SK-N-SH (cell line): ENCODE measurements at regions not wholly inside any gene's neighbourhood (a gene's known extent, or its start where the extent isn't known, plus 50 kb on each side); places are given as distances from the start of the nearest gene placed in this dataset.

ENCODE experiments used
- CTCF ChIA-PET: fragments of 300-600, 350-600 bp; formaldehyde crosslinking; extraction: SDS; loops from one replicate; lab custom pipeline; 2021; lab: Yijun Ruan, JAX
- POLR2A ChIA-PET: fragments of 350-600 bp; sonication (Branson Sonifier 250); formaldehyde crosslinking; extraction: SDS; loops from one replicate; lab custom pipeline; 2020; ENCODE audit warnings: antibody characterized with exemption, inconsistent platforms; lab: Yijun Ruan, JAX
- DNase-seq: peaks from one replicate; pipeline ENCODE4 v3.0.0; 2012
- H2AFZ ChIP-seq: fragments of 200-600 bp; sonication (generic); 2 replicates; pipeline ENCODE4 v1.8.1; 2016; ENCODE audit warnings: antibody characterized with exemption, mild to moderate bottlenecking, low read depth
- H3F3A ChIP-seq: fragments of 200-600 bp; sonication (generic); replicated peaks from 2 replicates; pipeline ENCODE3; 2016; ENCODE audit warnings: antibody characterized with exemption, mild to moderate bottlenecking; ENCODE audit not compliant: insufficient read depth
- H3K27ac ChIP-seq, 2 experiments: fragments of 200-500 bp in 1 of 2; fragments of 200-600 bp in 1 of 2; sonication (Bioruptor generic) in 1 of 2; sonication (generic), shearing (Covaris generic) in 1 of 2; 2 replicates each; pipeline versions ENCODE4 v1.5.1 to v1.6.1; 2014 to 2016; ENCODE audit warnings: low read depth in 2 of 2, inconsistent platforms in 1 of 2, low read length in 1 of 2, mild to moderate bottlenecking in 1 of 2, mixed read lengths in 1 of 2
- H3K27me3 ChIP-seq: fragments of 200-600 bp; sonication (generic), shearing (Covaris generic); 2 replicates; pipeline ENCODE4 v1.6.1; 2016; ENCODE audit warnings: mixed run types; ENCODE audit not compliant: insufficient read depth
- H3K36me3 ChIP-seq, 2 experiments: fragments of 200-500 bp in 1 of 2; fragments of 200-600 bp in 1 of 2; sonication (Bioruptor generic) in 1 of 2; sonication (generic) in 1 of 2; replicated peaks in 1 of 2; 2 replicates each; pipeline versions ENCODE3 to v1.5.1; 2014 to 2016; ENCODE audit warnings: low read length in 1 of 2, mild to moderate bottlenecking in 1 of 2; ENCODE audit not compliant: insufficient read depth in 2 of 2, control insufficient read depth in 1 of 2
- H3K4me1 ChIP-seq, 2 experiments: fragments of 200-500 bp in 1 of 2; fragments of 200-600 bp in 1 of 2; sonication (Bioruptor generic) in 1 of 2; sonication (generic), shearing (Covaris generic) in 1 of 2; 2 replicates each; pipeline versions ENCODE4 v1.5.1 to v1.6.1; 2014 to 2016; ENCODE audit warnings: low read depth in 1 of 2, low read length in 1 of 2, mixed run types in 1 of 2; ENCODE audit not compliant: insufficient read depth in 2 of 2, control insufficient read depth in 1 of 2
- H3K4me2 ChIP-seq: fragments of 200-600 bp; sonication (generic), shearing (Covaris generic); 2 replicates; pipeline ENCODE4 v1.6.1; 2017; ENCODE audit warnings: mixed run types
- H3K4me3 ChIP-seq, 2 experiments: fragments of 200-500 bp in 1 of 2; fragments of 200-600 bp in 1 of 2; sonication (Bioruptor generic) in 1 of 2; sonication (generic), shearing (Covaris generic) in 1 of 2; 2 replicates each; pipeline versions ENCODE4 v1.5.1 to v1.8.1; 2014 to 2016; ENCODE audit warnings: low read depth in 2 of 2, inconsistent platforms in 1 of 2, low read length in 1 of 2, mild to moderate bottlenecking in 1 of 2, mixed read lengths in 1 of 2, moderate library complexity in 1 of 2
- H3K79me2 ChIP-seq: fragments of 200-600 bp; sonication (generic); 2 replicates; pipeline ENCODE4 v1.8.1; 2017; ENCODE audit warnings: mild to moderate bottlenecking; ENCODE audit not compliant: insufficient read depth
- H3K9ac ChIP-seq: fragments of 200-600 bp; sonication (generic); 2 replicates; pipeline ENCODE4 v1.6.1; 2017; ENCODE audit warnings: mixed run types
- H3K9me2 ChIP-seq: fragments of 200-600 bp; sonication (generic); 2 replicates; pipeline ENCODE4 v1.6.1; 2017; ENCODE audit warnings: mixed run types
- H3K9me3 ChIP-seq: fragments of 200-600 bp; sonication (generic); 2 replicates; pipeline ENCODE4 v1.6.1; 2017; ENCODE audit warnings: mixed run types, mild to moderate bottlenecking, moderate library complexity
- H4K20me1 ChIP-seq: fragments of 200-600 bp; sonication (generic); 2 replicates; pipeline ENCODE4 v1.6.1; 2017; ENCODE audit warnings: mild to moderate bottlenecking, mixed run types; ENCODE audit not compliant: insufficient read depth
- CHD2 ChIP-seq: fragments of 150-350 bp; IDR thresholded peaks from 2 replicates; pipeline ENCODE4 v1.6.1; 2018; ENCODE audit warnings: low read length; ENCODE audit not compliant: partially characterized antibody
- ELF1 ChIP-seq: IDR thresholded peaks from 2 replicates; pipeline ENCODE4 v1.4.0; 2012
- EP300 ChIP-seq, 2 experiments: IDR thresholded peaks; 2 replicates each; pipeline versions ENCODE4 v1.4.0 to v1.6.1; 2012; ENCODE audit warnings: borderline replicate concordance in 1 of 2, low read depth in 1 of 2, low read length in 1 of 2
- EZH2phosphoT487 ChIP-seq: fragments of 200-600 bp; sonication (generic); IDR thresholded peaks from 2 replicates; pipeline ENCODE4 v1.6.1; 2017; ENCODE audit warnings: low read depth, mixed run types, mild to moderate bottlenecking, antibody characterized with exemption, moderate library complexity, borderline replicate concordance
- FOXJ3 ChIP-seq: sonication (generic); formaldehyde crosslinking; IDR thresholded peaks from 2 replicates; pipeline ENCODE4 v1.5.1; 2020; ENCODE audit warnings: mild to moderate bottlenecking, missing genetic modification reagents
- FOXM1 ChIP-seq: IDR thresholded peaks from 2 replicates; pipeline ENCODE4 v1.4.0; 2012; ENCODE audit warnings: low read depth, mild to moderate bottlenecking
- MXI1 ChIP-seq: IDR thresholded peaks from 2 replicates; pipeline ENCODE4 v1.6.1; 2012; ENCODE audit warnings: mild to moderate bottlenecking, low read depth, low read length, improper control_type of control experiment
- POLR2AphosphoS5 ChIP-seq: IDR thresholded peaks from 2 replicates; pipeline ENCODE4 v1.6.1; 2012; ENCODE audit warnings: low read depth, low read length
- RAD21 ChIP-seq: IDR thresholded peaks from 2 replicates; pipeline ENCODE4 v1.6.1; 2012; ENCODE audit warnings: mild to moderate bottlenecking, low read length
- RFX5 ChIP-seq: IDR thresholded peaks from 2 replicates; pipeline ENCODE4 v1.6.1; 2012; ENCODE audit warnings: mild to moderate bottlenecking, improper control_type of control experiment, low read length
- SIN3A ChIP-seq: IDR thresholded peaks from 2 replicates; pipeline ENCODE4 v1.6.1; 2012; ENCODE audit warnings: low read depth, mild to moderate bottlenecking, low read length, moderate library complexity, borderline replicate concordance
- SMC3 ChIP-seq: IDR thresholded peaks from 2 replicates; pipeline ENCODE4 v1.6.1; 2012; ENCODE audit warnings: low read depth, low read length, improper control_type of control experiment
- TCF12 ChIP-seq: IDR thresholded peaks from 2 replicates; pipeline ENCODE4 v1.4.0; 2012
- TEAD4 ChIP-seq: IDR thresholded peaks from 2 replicates; pipeline ENCODE4 v1.4.0; 2012; ENCODE audit warnings: mild to moderate bottlenecking, borderline replicate concordance; ENCODE audit not compliant: insufficient read depth
- YY1 ChIP-seq: IDR thresholded peaks from 2 replicates; pipeline ENCODE4 v1.4.0; 2012; ENCODE audit warnings: low read depth, mild to moderate bottlenecking
- WGBS: methylation state at CpG from one replicate; pipeline ENCODE4 v1.1.6; 2017; ENCODE audit warnings: low lambda C conversion rate; 5-methylcytosine and 5-hydroxymethylcytosine counted together

GRCh38 chr1:203401199-203401877 is 50.4 kb upstream of the FMOD start:
- Histone ChIP-seq H3K79me2 (no peaks in the 10 kb centered on the region), H3K9me3 (no peaks in the 10 kb centered on the region), H3F3A (peaks cover 7% of the 10 kb centered on the region), H3K27ac (no peak overlapping the region), H3K4me1 (peaks cover 0 to under 1% of the 10 kb centered on the region in 2 experiments; a peak in 1 of 4 replicates), H3K4me3 (no peak overlapping the region), H3K9me2 (no peaks in the 10 kb centered on the region), H4K20me1 (no peaks in the 10 kb centered on the region), H3K9ac (no peak overlapping the region), H2AFZ (no peak overlapping the region), H3K4me2 (no peak overlapping the region), H3K27me3 (peaks cover 7% of the 10 kb centered on the region; the same call in 1 of the 2 replicates), H3K36me3 (no peaks in the 10 kb centered on the region)
- TF ChIP-seq POLR2AphosphoS5 (no peak), EZH2phosphoT487 (no peak)
- ChIA-PET CTCF (interaction anchor here (0.8 to 1.4 kb wide), 3 partner anchors 22 to 132 kb away, joined by 3 read pairs; no protein-coding TSS in a partner anchor), POLR2A (no interaction called here)
- DNase-seq: no peak
- WGBS: 78% methylated on average over 10 of the region's 10 CpGs

DNA sequence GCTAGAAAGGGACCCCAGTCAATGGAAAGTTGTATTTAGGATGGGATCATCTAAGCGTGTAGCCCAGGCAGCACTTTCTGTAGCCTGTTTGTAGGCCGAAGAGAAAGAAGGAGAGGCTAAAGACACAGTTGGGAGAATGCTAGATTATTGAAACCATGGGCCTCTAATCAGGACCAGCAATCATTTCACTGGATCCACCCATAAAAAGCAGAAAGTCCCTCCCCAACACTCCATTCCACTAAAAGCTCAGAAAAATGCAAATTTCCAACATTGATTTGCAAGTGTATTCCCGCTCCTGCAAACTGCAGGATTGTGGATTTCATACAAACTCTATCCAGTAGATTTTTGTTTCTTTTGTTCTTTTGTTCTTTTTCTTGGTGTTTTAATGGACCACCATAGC is 51.2 kb upstream of the FMOD start:
- no peak overlapping the region for H3K9ac ChIP-seq
- no peaks in the 10 kb centered on the region for H3K9me2 ChIP-seq
- peaks cover 7% of the 10 kb centered on the region for H3F3A ChIP-seq
- DNase-seq: no peak
- H4K20me1 ChIP-seq: no peaks in the 10 kb centered on the region
- H2AFZ ChIP-seq: 0 out of 2 replicates have a peak overlapping the region, but pooled peaks have one; percentile 4
- no peak overlapping the region for H3K4me2 ChIP-seq
- no peak overlapping the region for H3K4me3 ChIP-seq
- TF ChIP-seq CHD2: no peak
- no peak for TF ChIP-seq RAD21
- no peak for TF ChIP-seq SIN3A
- no peak for TF ChIP-seq TCF12
- TF ChIP-seq TEAD4: no peak
- no peak for TF ChIP-seq EP300 (IDR thresholded peaks at IDR 0.05; ENCODE audit: borderline replicate concordance in 1 of 2, low read depth in 1 of 2, low read length in 1 of 2)
- TF ChIP-seq MXI1: no peak
- TF ChIP-seq FOXM1: no peak
- no peak for TF ChIP-seq EZH2phosphoT487
- no peak for TF ChIP-seq SMC3
- no peak for TF ChIP-seq FOXJ3 (CRISPR knock-in tag)
- no peak for TF ChIP-seq YY1
- TF ChIP-seq ELF1: no peak
- TF ChIP-seq RFX5: no peak
- TF ChIP-seq, all 33 proteins: peak for 0
- Histone ChIP-seq H3K4me1 (peaks cover 0 to 3% of the 10 kb centered on the region in 2 experiments; a peak in 1 of 4 replicates), H3K79me2 (no peaks in the 10 kb centered on the region), H3K9me3 (no peaks in the 10 kb centered on the region), H3K36me3 (no peaks in the 10 kb centered on the region), H3K27me3 (no peaks in the 10 kb centered on the region), H3K27ac (no peak overlapping the region; a peak in 1 of 4 replicates)
- ChIA-PET CTCF (interaction anchor here (0.7 to 1.4 kb wide), 4 partner anchors 9 to 135 kb away, joined by 3 read pairs; no protein-coding TSS in a partner anchor), POLR2A (no interaction called here)
- 67% methylated on average over 3 of the region's 3 CpGs for WGBS
